ENCODE measurements at regions not wholly inside any gene's neighbourhood (a gene's known extent, or its start where the extent isn't known, plus 50 kb on each side); places are given as distances from the start of the nearest gene placed in this dataset.

- no peaks in the 10 kb centered on the region for H3K36me3 Mint-ChIP-seq (ENCODE audit: low read depth)
- TF ChIP-seq CTCF (IDR thresholded peaks at IDR 0.05): no peak
- DNase-seq: no peak
- H3K9me3 Mint-ChIP-seq: no peaks in the 10 kb centered on the region
- no peaks in the 10 kb centered on the region for H3K27me3 Mint-ChIP-seq (ENCODE audit: low read depth, poor library complexity)
- H3K4me3 Mint-ChIP-seq: no peak overlapping the region
- H3K4me1 Mint-ChIP-seq: peaks cover 22% of the 10 kb centered on the region
- H3K27ac Mint-ChIP-seq: no peak overlapping the region
Measured at GRCh38 chr9:90540734-90541133, 101.9 kb downstream of the DIRAS2 start.

DNA sequence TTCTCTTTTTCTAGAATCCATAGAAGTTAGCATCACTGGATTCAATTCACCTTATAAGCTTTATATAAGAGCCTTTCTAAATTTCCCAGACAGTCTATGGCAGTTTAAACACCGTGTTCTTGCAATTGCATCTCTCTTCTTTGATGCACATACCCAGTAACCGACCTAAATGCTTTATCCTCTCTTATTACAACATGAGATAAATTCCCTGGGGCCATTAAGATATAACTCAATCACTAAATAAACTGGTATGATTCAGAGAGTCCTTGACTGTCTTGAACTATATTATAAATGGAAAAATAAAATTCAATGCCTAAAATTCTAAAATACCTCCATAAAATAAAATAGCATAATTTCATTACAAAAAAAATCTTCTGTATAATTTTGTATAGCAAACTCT lies 98.1 kb downstream of the DIRAS2 start:
- Mint-ChIP-seq H3K27me3 (ENCODE audit: low read depth, poor library complexity) (no peaks in the 10 kb centered on the region), H3K4me1 (peaks cover 5% of the 10 kb centered on the region)

DNA sequence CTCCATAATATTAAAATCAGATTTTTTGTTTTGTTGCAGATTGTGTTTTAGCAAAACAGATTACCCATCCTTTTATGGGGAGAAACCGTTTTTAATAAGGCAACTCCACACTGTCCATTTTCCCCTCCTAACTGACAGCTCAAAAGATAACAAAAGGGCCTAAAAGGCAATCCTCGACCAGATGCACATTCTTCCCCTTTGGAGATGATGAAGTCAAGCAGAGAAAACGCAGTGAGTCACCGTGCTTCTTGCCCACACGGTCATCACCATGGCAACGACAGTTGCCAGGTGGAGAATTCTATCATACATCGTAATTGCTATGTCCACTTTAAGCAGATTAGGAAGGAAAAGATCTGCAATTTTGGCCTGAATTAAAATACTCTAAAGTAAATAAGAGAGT lies 96.4 kb downstream of the DIRAS2 start:
- no peak overlapping the region for H3K27ac Mint-ChIP-seq
- TF ChIP-seq CTCF (IDR thresholded peaks at IDR 0.05): no peak
- H3K27me3 Mint-ChIP-seq (ENCODE audit: low read depth, poor library complexity): no peaks in the 10 kb centered on the region
- no peak for DNase-seq
- peaks cover 5% of the 10 kb centered on the region for H3K4me1 Mint-ChIP-seq
- no peaks in the 10 kb centered on the region for H3K36me3 Mint-ChIP-seq (ENCODE audit: low read depth)
- peaks cover 19% of the 10 kb centered on the region for H3K9me3 Mint-ChIP-seq
- H3K4me3 Mint-ChIP-seq: no peak overlapping the region

More for the DNA sequence above, 98.1 kb downstream of the DIRAS2 start:
- no peak for TF ChIP-seq CTCF (IDR thresholded peaks at IDR 0.05)
- no peak overlapping the region for H3K4me3 Mint-ChIP-seq
- no peak for DNase-seq
- no peaks in the 10 kb centered on the region for H3K36me3 Mint-ChIP-seq (ENCODE audit: low read depth)
- peaks cover 15% of the 10 kb centered on the region for H3K9me3 Mint-ChIP-seq
- no peak overlapping the region for H3K27ac Mint-ChIP-seq

DNA sequence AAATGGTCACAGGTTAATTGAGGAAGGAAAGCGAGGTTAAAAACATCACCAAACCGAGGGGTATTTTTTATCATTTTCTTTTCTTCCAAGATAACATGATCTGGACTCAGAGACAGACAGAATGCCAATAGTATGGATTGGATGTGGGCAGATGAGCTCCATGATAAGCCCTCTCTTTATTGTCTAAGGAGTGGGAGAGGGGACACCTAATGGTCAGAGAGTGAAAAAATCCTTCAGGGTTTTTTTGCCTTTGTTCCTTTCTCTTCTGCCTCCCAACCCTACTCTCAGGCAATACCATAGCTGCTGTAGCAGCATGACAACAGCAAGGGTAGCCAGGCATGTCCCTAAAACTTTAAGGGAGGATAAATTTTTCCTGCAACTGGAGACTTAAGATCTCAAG lies 94.7 kb downstream of the DIRAS2 start:
- Mint-ChIP-seq H3K36me3 (ENCODE audit: low read depth) (no peaks in the 10 kb centered on the region), H3K27me3 (ENCODE audit: low read depth, poor library complexity) (no peaks in the 10 kb centered on the region), H3K9me3 (peaks cover 19% of the 10 kb centered on the region), H3K27ac (no peak overlapping the region), H3K4me3 (no peak overlapping the region), H3K4me1 (peaks cover 5% of the 10 kb centered on the region)
- DNase-seq: no peak
- no peak for TF ChIP-seq CTCF (IDR thresholded peaks at IDR 0.05)

DNA sequence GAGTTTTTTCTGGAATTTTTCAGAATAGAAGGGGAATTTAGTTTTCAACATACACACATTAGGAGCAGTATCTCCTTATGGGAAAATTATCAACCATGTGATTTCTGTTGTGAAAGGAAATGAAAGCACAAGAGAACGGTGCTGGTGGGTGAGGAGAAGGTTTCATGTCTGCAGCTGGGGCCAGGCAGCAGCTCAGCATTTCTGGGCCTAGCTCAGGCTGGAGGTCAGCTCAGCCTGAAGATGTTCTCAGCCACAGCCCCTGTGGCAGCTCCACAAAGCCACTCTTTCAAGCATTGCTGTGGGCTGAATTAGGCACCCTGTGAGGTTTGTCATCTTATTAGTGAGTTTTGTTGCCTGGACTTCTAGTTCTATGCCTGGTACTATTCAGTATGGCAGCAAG lies 90.3 kb downstream of the DIRAS2 start:
- no peak for TF ChIP-seq CTCF (IDR thresholded peaks at IDR 0.05)
- no peak for DNase-seq
- no peaks in the 10 kb centered on the region for H3K27me3 Mint-ChIP-seq (ENCODE audit: low read depth, poor library complexity)
- H3K36me3 Mint-ChIP-seq (ENCODE audit: low read depth): no peaks in the 10 kb centered on the region
- H3K4me3 Mint-ChIP-seq: no peak overlapping the region
- no peak overlapping the region for H3K27ac Mint-ChIP-seq
- H3K4me1 Mint-ChIP-seq: no peaks in the 10 kb centered on the region
- peaks cover 19% of the 10 kb centered on the region for H3K9me3 Mint-ChIP-seq

DNA sequence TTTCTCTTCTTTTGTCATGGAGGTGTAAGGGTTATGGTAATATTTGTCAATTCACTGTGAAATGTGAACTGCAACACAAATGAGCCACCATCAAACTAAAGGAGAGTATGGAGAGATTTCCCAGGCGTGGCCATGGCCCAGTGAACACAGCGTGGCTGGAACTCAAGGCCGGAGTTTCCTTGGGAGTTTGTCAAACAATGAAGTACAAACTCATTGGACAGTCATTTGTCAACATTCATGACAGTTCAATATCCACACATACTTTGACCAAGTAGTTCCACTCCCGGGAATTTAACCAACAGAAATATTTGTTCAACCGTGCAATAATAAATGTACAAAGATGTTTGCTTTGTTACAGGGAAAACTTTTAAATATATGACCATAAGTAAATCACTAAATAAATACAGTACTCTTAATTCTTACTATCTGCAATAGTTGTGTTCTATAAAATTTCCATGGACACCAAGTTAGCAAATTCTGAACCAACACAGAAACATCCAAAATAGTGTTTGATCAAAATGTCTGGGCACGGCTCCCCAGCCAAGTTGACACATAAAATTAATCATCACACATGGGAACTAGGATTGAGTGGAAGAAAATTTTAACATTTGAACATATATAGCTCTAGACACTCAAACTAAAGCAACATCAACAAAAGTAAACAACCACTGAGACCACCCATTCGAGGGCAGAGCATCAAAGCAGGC lies 87.1 kb downstream of the DIRAS2 start:
- TF ChIP-seq CTCF (IDR thresholded peaks at IDR 0.05): no peak
- no peaks in the 10 kb centered on the region for H3K4me1 Mint-ChIP-seq

More for the DNA sequence above, 87.1 kb downstream of the DIRAS2 start:
- Mint-ChIP-seq H3K27me3 (ENCODE audit: low read depth, poor library complexity) (no peaks in the 10 kb centered on the region), H3K9me3 (no peaks in the 10 kb centered on the region), H3K36me3 (ENCODE audit: low read depth) (no peaks in the 10 kb centered on the region), H3K4me3 (no peak overlapping the region), H3K27ac (no peak overlapping the region)
- no peak for DNase-seq
